ENCODE measurements at regions not wholly inside any gene's neighbourhood (a gene's known extent, or its start where the extent isn't known, plus 50 kb on each side); places are given as distances from the start of the nearest gene placed in this dataset.
"Not testable (repeated sequence)": the region's sequence is repeated elsewhere in the genome, so short reads cannot be mapped to it uniquely, and the experiment has no call there.

GRCh38 chr10:36538953-36539586 is 586.3 kb upstream of the ANKRD30A start:
- WGBS (ENCODE audit: insufficient coverage) = 16% methylated on average over 2 of the region's 3 CpGs
- no peaks in the 10 kb centered on the region for H3K4me1 Mint-ChIP-seq
- H3K4me3 ChIP-seq (ENCODE audit: control insufficient read depth in 1 of 2, extremely low read depth in 1 of 2, low read length in 1 of 2) = no peak overlapping the region
- H3K9me3 Mint-ChIP-seq = peaks cover 2 to 13% (median 7%) of the 10 kb centered on the region in 3 donors
- H3K27me3 Mint-ChIP-seq = no peaks in the 10 kb centered on the region
- POLR2A ChIA-PET = no interaction called here
- H3K27ac ChIP-seq (ENCODE audit: low read length) = no peak overlapping the region
- H3K36me3 Mint-ChIP-seq = no peaks in the 10 kb centered on the region
- H3K4me1 ChIP-seq (ENCODE audit: control insufficient read depth in 1 of 2, extremely low read depth in 1 of 2, insufficient read depth in 2 of 2, low read length in 2 of 2) = no peaks in the 10 kb centered on the region
- H3K9me3 ChIP-seq = no peaks in the 10 kb centered on the region
- CTCF ChIA-PET = no interaction called here
- no peaks in the 10 kb centered on the region for H3K27me3 ChIP-seq (replicated peaks in 1 of 2; ENCODE audit: control insufficient read depth in 2 of 2, extremely low read depth in 1 of 2, insufficient read depth in 2 of 2, low read length in 1 of 2)
- H3K27ac Mint-ChIP-seq = no peak overlapping the region
- no peak for ATAC-seq (replicated peaks in 1 of 4)
- H3K4me3 Mint-ChIP-seq = no peak overlapping the region
- H3K36me3 ChIP-seq (ENCODE audit: control insufficient read depth in 2 of 2, extremely low read depth in 1 of 2, insufficient read depth in 1 of 2, low read length in 1 of 2) = no peaks in the 10 kb centered on the region
- DNase-seq = no peak

- Mint-ChIP-seq H3K27me3 (no peaks in the 10 kb centered on the region), H3K9me3 (peaks cover 2 to 9% (median 9%) of the 10 kb centered on the region in 3 donors), H3K36me3 (no peaks in the 10 kb centered on the region), H3K4me1 (no peaks in the 10 kb centered on the region), H3K4me3 (no peak overlapping the region), H3K27ac (no peak overlapping the region)
- DNase-seq (peak in 3 of 35 experiments; percentile 0 to 20 (median 3)), ATAC-seq (replicated peaks in 1 of 4) (no peak)
- ChIA-PET POLR2A (no interaction called here), CTCF (no interaction called here)
- Histone ChIP-seq H3K27ac (ENCODE audit: low read length) (no peak overlapping the region), H3K27me3 (replicated peaks in 1 of 2; ENCODE audit: control insufficient read depth in 2 of 2, extremely low read depth in 1 of 2, insufficient read depth in 2 of 2, low read length in 1 of 2) (no peaks in the 10 kb centered on the region), H3K4me1 (ENCODE audit: control insufficient read depth in 1 of 2, extremely low read depth in 1 of 2, insufficient read depth in 2 of 2, low read length in 2 of 2) (no peaks in the 10 kb centered on the region), H3K9me3 (no peaks in the 10 kb centered on the region), H3K36me3 (ENCODE audit: control insufficient read depth in 2 of 2, extremely low read depth in 1 of 2, insufficient read depth in 1 of 2, low read length in 1 of 2) (no peaks in the 10 kb centered on the region), H3K4me3 (ENCODE audit: control insufficient read depth in 1 of 2, extremely low read depth in 1 of 2, low read length in 1 of 2) (no peak overlapping the region)
- WGBS (ENCODE audit: insufficient coverage) = 24% methylated on average over 3 of the region's 5 CpGs
Observed at GRCh38 chr10:36534471-36535002, 590.9 kb upstream of the ANKRD30A start.

GRCh38 chr10:36533861-36534260 is 591.5 kb upstream of the ANKRD30A start:
- CTCF ChIA-PET = no interaction called here

GRCh38 chr10:36533316-36533715 is 592.1 kb upstream of the ANKRD30A start:
- ChIA-PET POLR2A (no interaction called here), CTCF (no interaction called here)
- H3K9me3 Mint-ChIP-seq = peaks cover 6 to 13% (median 9%) of the 10 kb centered on the region in 3 donors
- H3K27ac Mint-ChIP-seq = no peak overlapping the region
- H3K27me3 ChIP-seq (replicated peaks in 1 of 2; ENCODE audit: control insufficient read depth in 2 of 2, extremely low read depth in 1 of 2, insufficient read depth in 2 of 2, low read length in 1 of 2) = no peaks in the 10 kb centered on the region
- H3K27ac ChIP-seq (ENCODE audit: low read length) = no peak overlapping the region
- H3K36me3 ChIP-seq (ENCODE audit: control insufficient read depth in 2 of 2, extremely low read depth in 1 of 2, insufficient read depth in 1 of 2, low read length in 1 of 2) = no peaks in the 10 kb centered on the region
- no peak overlapping the region for H3K4me3 Mint-ChIP-seq
- no peaks in the 10 kb centered on the region for H3K4me1 Mint-ChIP-seq
- H3K36me3 Mint-ChIP-seq = no peaks in the 10 kb centered on the region
- 80% methylated on average over 2 of the region's 2 CpGs for WGBS (ENCODE audit: insufficient coverage)
- DNase-seq (no peak), ATAC-seq (replicated peaks in 1 of 4) (no peak)
- H3K4me3 ChIP-seq (ENCODE audit: control insufficient read depth in 1 of 2, extremely low read depth in 1 of 2, low read length in 1 of 2) = no peak overlapping the region
- H3K4me1 ChIP-seq (ENCODE audit: control insufficient read depth in 1 of 2, extremely low read depth in 1 of 2, insufficient read depth in 2 of 2, low read length in 2 of 2) = no peaks in the 10 kb centered on the region
- H3K27me3 Mint-ChIP-seq = no peaks in the 10 kb centered on the region
- no peaks in the 10 kb centered on the region for H3K9me3 ChIP-seq

More at GRCh38 chr10:36533861-36534260, 591.5 kb upstream of the ANKRD30A start:
- H3K36me3 Mint-ChIP-seq = no peaks in the 10 kb centered on the region
- H3K9me3 ChIP-seq = no peaks in the 10 kb centered on the region
- no peaks in the 10 kb centered on the region for H3K4me1 Mint-ChIP-seq
- peaks cover 5 to 11% (median 6%) of the 10 kb centered on the region in 3 donors for H3K9me3 Mint-ChIP-seq
- H3K4me1 ChIP-seq (ENCODE audit: control insufficient read depth in 1 of 2, extremely low read depth in 1 of 2, insufficient read depth in 2 of 2, low read length in 2 of 2) = no peaks in the 10 kb centered on the region
- H3K27ac Mint-ChIP-seq = no peak overlapping the region
- H3K36me3 ChIP-seq (ENCODE audit: control insufficient read depth in 2 of 2, extremely low read depth in 1 of 2, insufficient read depth in 1 of 2, low read length in 1 of 2) = no peaks in the 10 kb centered on the region
- 89% methylated on average over 4 of the region's 8 CpGs for WGBS (ENCODE audit: insufficient coverage)
- H3K27me3 ChIP-seq (replicated peaks in 1 of 2; ENCODE audit: control insufficient read depth in 2 of 2, extremely low read depth in 1 of 2, insufficient read depth in 2 of 2, low read length in 1 of 2) = no peaks in the 10 kb centered on the region
- POLR2A ChIA-PET = no interaction called here
- no peaks in the 10 kb centered on the region for H3K27me3 Mint-ChIP-seq
- H3K27ac ChIP-seq (ENCODE audit: low read length) = no peak overlapping the region
- no peak overlapping the region for H3K4me3 Mint-ChIP-seq
- no peak overlapping the region for H3K4me3 ChIP-seq (ENCODE audit: control insufficient read depth in 1 of 2, extremely low read depth in 1 of 2, low read length in 1 of 2)
- no peak for DNase-seq
- ATAC-seq (replicated peaks in 1 of 4) = no peak

- H3K27me3 ChIP-seq (replicated peaks in 1 of 2; ENCODE audit: control insufficient read depth in 2 of 2, extremely low read depth in 1 of 2, insufficient read depth in 2 of 2, low read length in 1 of 2) = no peaks in the 10 kb centered on the region
- Mint-ChIP-seq H3K4me1 (no peaks in the 10 kb centered on the region), H3K9me3 (peaks cover 9 to 14% (median 13%) of the 10 kb centered on the region in 3 donors), H3K36me3 (no peaks in the 10 kb centered on the region), H3K27ac (no peak overlapping the region), H3K4me3 (no peak overlapping the region), H3K27me3 (no peaks in the 10 kb centered on the region)
- CTCF ChIA-PET = no interaction called here
- no peak for ATAC-seq (replicated peaks in 1 of 4)
- no peaks in the 10 kb centered on the region for H3K36me3 ChIP-seq (ENCODE audit: control insufficient read depth in 2 of 2, extremely low read depth in 1 of 2, insufficient read depth in 1 of 2, low read length in 1 of 2)
- no peak overlapping the region for H3K4me3 ChIP-seq (ENCODE audit: control insufficient read depth in 1 of 2, extremely low read depth in 1 of 2, low read length in 1 of 2)
- no peak for DNase-seq
- POLR2A ChIA-PET = no interaction called here
- H3K9me3 ChIP-seq = no peaks in the 10 kb centered on the region
- no peaks in the 10 kb centered on the region for H3K4me1 ChIP-seq (ENCODE audit: control insufficient read depth in 1 of 2, extremely low read depth in 1 of 2, insufficient read depth in 2 of 2, low read length in 2 of 2)
- WGBS (ENCODE audit: insufficient coverage) = no CpG with 5 or more reads among the region's 1 CpG
- no peak overlapping the region for H3K27ac ChIP-seq (ENCODE audit: low read length)
Observed at GRCh38 chr10:36531621-36532020, 593.8 kb upstream of the ANKRD30A start.

- Histone ChIP-seq H3K27me3 (replicated peaks in 1 of 2; ENCODE audit: control insufficient read depth in 2 of 2, extremely low read depth in 1 of 2, insufficient read depth in 2 of 2, low read length in 1 of 2) (no peaks in the 10 kb centered on the region), H3K4me1 (ENCODE audit: control insufficient read depth in 1 of 2, extremely low read depth in 1 of 2, insufficient read depth in 2 of 2, low read length in 2 of 2) (no peaks in the 10 kb centered on the region), H3K4me3 (ENCODE audit: control insufficient read depth in 1 of 2, extremely low read depth in 1 of 2, low read length in 1 of 2) (no peak overlapping the region), H3K27ac (ENCODE audit: low read length) (no peak overlapping the region), H3K9me3 (no peaks in the 10 kb centered on the region), H3K36me3 (ENCODE audit: control insufficient read depth in 2 of 2, extremely low read depth in 1 of 2, insufficient read depth in 1 of 2, low read length in 1 of 2) (no peaks in the 10 kb centered on the region)
- H3K27me3 Mint-ChIP-seq = no peaks in the 10 kb centered on the region
- ChIA-PET CTCF (no interaction called here), POLR2A (no interaction called here)
- H3K27ac Mint-ChIP-seq = no peak overlapping the region
- H3K4me3 Mint-ChIP-seq = no peak overlapping the region
- no peaks in the 10 kb centered on the region for H3K4me1 Mint-ChIP-seq
- peaks cover 5 to 20% (median 12%) of the 10 kb centered on the region in 3 donors for H3K9me3 Mint-ChIP-seq
- ATAC-seq (replicated peaks in 1 of 4) (no peak), DNase-seq (no peak)
- H3K36me3 Mint-ChIP-seq = no peaks in the 10 kb centered on the region
Observed at GRCh38 chr10:36526033-36526432, 599.4 kb upstream of the ANKRD30A start.

GRCh38 chr10:36524126-36524525 is 601.3 kb upstream of the ANKRD30A start:
- H3K4me1 Mint-ChIP-seq; H3K36me3 ChIP-seq (ENCODE audit: control insufficient read depth in 2 of 2, extremely low read depth in 1 of 2, insufficient read depth in 1 of 2, low read length in 1 of 2); H3K4me3 Mint-ChIP-seq; H3K36me3 Mint-ChIP-seq; ATAC-seq (replicated peaks in 1 of 4); H3K9me3 ChIP-seq; H3K4me3 ChIP-seq (ENCODE audit: control insufficient read depth in 1 of 2, extremely low read depth in 1 of 2, low read length in 1 of 2); H3K27ac Mint-ChIP-seq; H3K27me3 Mint-ChIP-seq; H3K27me3 ChIP-seq (replicated peaks in 1 of 2; ENCODE audit: control insufficient read depth in 2 of 2, extremely low read depth in 1 of 2, insufficient read depth in 2 of 2, low read length in 1 of 2); CTCF ChIA-PET; POLR2A ChIA-PET; H3K27ac ChIP-seq (ENCODE audit: low read length); H3K4me1 ChIP-seq (ENCODE audit: control insufficient read depth in 1 of 2, extremely low read depth in 1 of 2, insufficient read depth in 2 of 2, low read length in 2 of 2): not testable (repeated sequence)
- peak in 1 of 35 experiments; percentile 2 for DNase-seq
- H3K9me3 Mint-ChIP-seq = peaks cover 12 to 21% (median 12%) of the 10 kb centered on the region in 3 donors
- WGBS (ENCODE audit: insufficient coverage) = no CpG with 5 or more reads among the region's 21 CpGs
